ENCODE measurements at regions not wholly inside any gene's neighbourhood (a gene's known extent, or its start where the extent isn't known, plus 50 kb on each side); places are given as distances from the start of the nearest gene placed in this dataset.

DNA sequence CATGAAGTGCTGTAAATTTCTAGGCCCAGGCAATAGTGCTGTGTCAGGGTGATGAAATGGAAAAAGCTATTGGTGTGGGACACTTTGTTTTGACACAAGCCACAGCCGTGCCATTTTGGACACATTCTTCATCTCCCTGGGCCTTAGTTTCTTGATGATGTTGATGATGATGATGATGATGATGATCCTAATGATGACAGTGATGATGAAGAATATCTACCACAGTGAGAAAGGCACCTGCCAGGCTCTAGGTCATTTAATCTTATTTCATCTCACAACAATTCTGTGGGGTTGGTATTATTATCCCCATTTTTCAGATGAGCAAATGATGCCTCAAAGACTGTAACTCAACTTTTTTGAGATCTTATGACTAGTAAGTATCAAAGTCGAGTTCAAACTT, 102.2 kb upstream of the STC2 start:
- H4K20me1 ChIP-seq (ENCODE audit: insufficient read depth), result no peaks in the 10 kb centered on the region
- POLR2A ChIA-PET, result no interaction called here
- no peaks in the 10 kb centered on the region for H3K9me3 ChIP-seq
- no peak overlapping the region for H3K27ac ChIP-seq (ENCODE audit: low read depth in 2 of 2, low read length in 1 of 2)
- H3K4me2 ChIP-seq, result no peak overlapping the region
- no peak overlapping the region for H3K9ac ChIP-seq
- H2AFZ ChIP-seq (ENCODE audit: low read depth), result no peak overlapping the region
- H3F3A ChIP-seq (replicated peaks; ENCODE audit: insufficient read depth), result no peaks in the 10 kb centered on the region
- H3K79me2 ChIP-seq (ENCODE audit: insufficient read depth), result no peaks in the 10 kb centered on the region
- WGBS (ENCODE audit: low lambda C conversion rate), result 20% methylated on average over 2 of the region's 2 CpGs
- no peak for TF ChIP-seq EP300 (IDR thresholded peaks at IDR 0.05; ENCODE audit: borderline replicate concordance in 1 of 2, low read depth in 1 of 2, low read length in 1 of 2)
- TF ChIP-seq SIN3A (IDR thresholded peaks at IDR 0.05; ENCODE audit: borderline replicate concordance, low read depth, low read length), result no peak
- no peak for TF ChIP-seq MXI1 (IDR thresholded peaks at IDR 0.05; ENCODE audit: low read depth, low read length)
- TF ChIP-seq, protein P1, sequence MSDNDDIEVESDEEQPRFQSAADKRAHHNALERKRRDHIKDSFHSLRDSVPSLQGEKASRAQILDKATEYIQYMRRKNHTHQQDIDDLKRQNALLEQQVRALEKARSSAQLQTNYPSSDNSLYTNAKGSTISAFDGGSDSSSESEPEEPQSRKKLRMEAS (IDR thresholded peaks at IDR 0.05; ENCODE audit: low read depth), result no peak
- TF ChIP-seq GATA2 (CRISPR knock-in tag; IDR thresholded peaks at IDR 0.05), result no peak
- no peak overlapping the region for H3K4me3 ChIP-seq (ENCODE audit: low read depth in 2 of 2, low read length in 1 of 2)
- H3K4me1 ChIP-seq (ENCODE audit: control insufficient read depth in 1 of 2, insufficient read depth in 2 of 2, low read depth in 1 of 2, low read length in 1 of 2), result no peaks in the 10 kb centered on the region
- no peaks in the 10 kb centered on the region for H3K27me3 ChIP-seq (ENCODE audit: insufficient read depth)
- H3K9me2 ChIP-seq, result no peaks in the 10 kb centered on the region
- CTCF ChIA-PET, result interaction anchor here (1.0 to 1.7 kb wide), 2 partner anchors 14 to 143 kb away, joined by 4 to 5 read pairs; no protein-coding TSS in a partner anchor
- no peak for DNase-seq
- no peaks in the 10 kb centered on the region for H3K36me3 ChIP-seq (replicated peaks in 1 of 2; ENCODE audit: control insufficient read depth in 1 of 2, insufficient read depth in 2 of 2, low read length in 1 of 2)

DNA sequence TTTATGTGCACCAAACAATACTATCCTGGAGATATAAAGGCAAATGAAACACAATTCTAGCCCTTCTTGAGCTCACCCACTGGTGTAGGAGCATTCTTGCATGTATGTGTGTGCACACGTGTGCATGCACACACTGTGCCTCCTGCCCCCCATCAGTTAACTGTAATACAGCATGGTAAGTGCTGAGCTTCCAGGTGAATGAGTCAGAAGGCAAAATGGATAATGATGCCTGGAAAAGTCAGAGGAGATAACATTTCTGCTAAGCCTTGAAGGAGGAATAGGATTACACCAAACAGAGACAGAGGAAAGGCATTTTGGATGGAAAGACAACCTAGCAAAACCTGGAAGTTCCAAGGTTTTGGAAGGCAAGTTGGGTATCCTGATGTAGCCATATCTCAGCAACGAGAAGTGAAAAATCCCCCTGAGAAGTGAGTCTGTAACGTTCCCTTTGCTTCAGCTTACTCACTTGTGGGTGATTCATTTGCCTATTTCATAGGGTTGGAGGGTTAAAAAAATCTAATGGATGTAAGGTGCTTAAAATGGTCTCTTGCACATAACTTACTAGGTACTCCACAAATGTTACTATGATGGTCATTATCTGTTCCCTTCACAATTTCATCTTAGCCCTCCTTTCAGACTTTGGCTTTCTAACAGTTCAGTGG, 101.4 kb upstream of the STC2 start:
- Histone ChIP-seq H2AFZ (ENCODE audit: low read depth) (no peak overlapping the region), H3F3A (replicated peaks; ENCODE audit: insufficient read depth) (no peaks in the 10 kb centered on the region), H3K79me2 (ENCODE audit: insufficient read depth) (no peaks in the 10 kb centered on the region), H4K20me1 (ENCODE audit: insufficient read depth) (no peaks in the 10 kb centered on the region), H3K36me3 (replicated peaks in 1 of 2; ENCODE audit: control insufficient read depth in 1 of 2, insufficient read depth in 2 of 2, low read length in 1 of 2) (no peaks in the 10 kb centered on the region), H3K27me3 (ENCODE audit: insufficient read depth) (no peaks in the 10 kb centered on the region), H3K9me3 (no peaks in the 10 kb centered on the region), H3K9me2 (no peaks in the 10 kb centered on the region), H3K4me1 (ENCODE audit: control insufficient read depth in 1 of 2, insufficient read depth in 2 of 2, low read depth in 1 of 2, low read length in 1 of 2) (no peaks in the 10 kb centered on the region), H3K9ac (no peak overlapping the region), H3K4me2 (no peak overlapping the region), H3K27ac (ENCODE audit: low read depth in 2 of 2, low read length in 1 of 2) (no peak overlapping the region), H3K4me3 (ENCODE audit: low read depth in 2 of 2, low read length in 1 of 2) (no peak overlapping the region)
- CTCF ChIA-PET, result interaction anchor here (1.0 to 1.7 kb wide), 2 partner anchors 13 to 143 kb away, joined by 4 to 5 read pairs; no protein-coding TSS in a partner anchor
- WGBS (ENCODE audit: low lambda C conversion rate), result 13% methylated on average over 3 of the region's 3 CpGs
- DNase-seq, result no peak
- POLR2A ChIA-PET, result no interaction called here
- TF ChIP-seq GABPA (IDR thresholded peaks at IDR 0.05; ENCODE audit: low read depth), result no peak
- TF ChIP-seq MEF2A (IDR thresholded peaks at IDR 0.05; ENCODE audit: borderline replicate concordance, low read depth), result no peak
- TF ChIP-seq YY1 (IDR thresholded peaks at IDR 0.05; ENCODE audit: low read depth), result no peak
- TF ChIP-seq, protein P2, sequence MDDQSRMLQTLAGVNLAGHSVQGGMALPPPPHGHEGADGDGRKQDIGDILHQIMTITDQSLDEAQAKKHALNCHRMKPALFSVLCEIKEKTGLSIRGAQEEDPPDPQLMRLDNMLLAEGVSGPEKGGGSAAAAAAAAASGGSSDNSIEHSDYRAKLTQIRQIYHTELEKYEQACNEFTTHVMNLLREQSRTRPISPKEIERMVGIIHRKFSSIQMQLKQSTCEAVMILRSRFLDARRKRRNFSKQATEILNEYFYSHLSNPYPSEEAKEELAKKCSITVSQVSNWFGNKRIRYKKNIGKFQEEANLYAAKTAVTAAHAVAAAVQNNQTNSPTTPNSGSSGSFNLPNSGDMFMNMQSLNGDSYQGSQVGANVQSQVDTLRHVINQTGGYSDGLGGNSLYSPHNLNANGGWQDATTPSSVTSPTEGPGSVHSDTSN (IDR thresholded peaks at IDR 0.05), result no peak
- TF ChIP-seq, protein P3, sequence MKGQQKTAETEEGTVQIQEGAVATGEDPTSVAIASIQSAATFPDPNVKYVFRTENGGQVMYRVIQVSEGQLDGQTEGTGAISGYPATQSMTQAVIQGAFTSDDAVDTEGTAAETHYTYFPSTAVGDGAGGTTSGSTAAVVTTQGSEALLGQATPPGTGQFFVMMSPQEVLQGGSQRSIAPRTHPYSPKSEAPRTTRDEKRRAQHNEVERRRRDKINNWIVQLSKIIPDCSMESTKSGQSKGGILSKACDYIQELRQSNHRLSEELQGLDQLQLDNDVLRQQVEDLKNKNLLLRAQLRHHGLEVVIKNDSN (IDR thresholded peaks at IDR 0.05; ENCODE audit: borderline replicate concordance, low read depth), result no peak
- no peak for TF ChIP-seq RFX5 (IDR thresholded peaks at IDR 0.05; ENCODE audit: low read length)
- no peak for TF ChIP-seq TEAD4 (IDR thresholded peaks at IDR 0.05; ENCODE audit: borderline replicate concordance, insufficient read depth)
- TF ChIP-seq TCF12 (IDR thresholded peaks at IDR 0.05), result no peak
- no peak for TF ChIP-seq FOXM1 (IDR thresholded peaks at IDR 0.05; ENCODE audit: low read depth)
- no peak for TF ChIP-seq EP300 (IDR thresholded peaks at IDR 0.05; ENCODE audit: borderline replicate concordance in 1 of 2, low read depth in 1 of 2, low read length in 1 of 2)
- TF ChIP-seq FOXJ3 (CRISPR knock-in tag; IDR thresholded peaks at IDR 0.05), result no peak
- TF ChIP-seq, protein P4, sequence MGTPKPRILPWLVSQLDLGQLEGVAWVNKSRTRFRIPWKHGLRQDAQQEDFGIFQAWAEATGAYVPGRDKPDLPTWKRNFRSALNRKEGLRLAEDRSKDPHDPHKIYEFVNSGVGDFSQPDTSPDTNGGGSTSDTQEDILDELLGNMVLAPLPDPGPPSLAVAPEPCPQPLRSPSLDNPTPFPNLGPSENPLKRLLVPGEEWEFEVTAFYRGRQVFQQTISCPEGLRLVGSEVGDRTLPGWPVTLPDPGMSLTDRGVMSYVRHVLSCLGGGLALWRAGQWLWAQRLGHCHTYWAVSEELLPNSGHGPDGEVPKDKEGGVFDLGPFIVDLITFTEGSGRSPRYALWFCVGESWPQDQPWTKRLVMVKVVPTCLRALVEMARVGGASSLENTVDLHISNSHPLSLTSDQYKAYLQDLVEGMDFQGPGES (IDR thresholded peaks at IDR 0.05; ENCODE audit: low read depth, low read length), result no peak
- TF ChIP-seq NFIC (IDR thresholded peaks at IDR 0.05; ENCODE audit: borderline replicate concordance), result no peak
- no peak for TF ChIP-seq JUND (IDR thresholded peaks at IDR 0.05)
- TF ChIP-seq RAD21 (IDR thresholded peaks at IDR 0.05; ENCODE audit: low read length), result no peak
- no peak for TF ChIP-seq GATA2 (CRISPR knock-in tag; IDR thresholded peaks at IDR 0.05)
- TF ChIP-seq CHD2 (IDR thresholded peaks at IDR 0.05; ENCODE audit: low read length, partially characterized antibody), result no peak
- no peak for TF ChIP-seq SIN3A (IDR thresholded peaks at IDR 0.05; ENCODE audit: borderline replicate concordance, low read depth, low read length)
- no peak for TF ChIP-seq FOSL2 (IDR thresholded peaks at IDR 0.05; ENCODE audit: borderline replicate concordance, low read depth)
- TF ChIP-seq RCOR1 (IDR thresholded peaks at IDR 0.05; ENCODE audit: low read length), result no peak
